Astrocyte of the hippocampus (primary cell): ENCODE measurements at regions not wholly inside any gene's neighbourhood (a gene's known extent, or its start where the extent isn't known, plus 50 kb on each side); places are given as distances from the start of the nearest gene placed in this dataset.
"Not testable (repeated sequence)": the region's sequence is repeated elsewhere in the genome, so short reads cannot be mapped to it uniquely, and the experiment has no call there.

Source experiments
- DNase-seq: peaks from one replicate; pipeline ENCODE4 v3.0.0; 2011; ENCODE audit warnings: low read depth, low spot score

GRCh38 chr3:6262010-6262409 is 598.9 kb upstream of the GRM7 start:
- DNase-seq = no peak

- no peak for DNase-seq
Measured at GRCh38 chr3:6264036-6264435, 596.9 kb upstream of the GRM7 start.

- DNase-seq = no peak
Measured at GRCh38 chr3:6264906-6265305, 596.0 kb upstream of the GRM7 start.

GRCh38 chr3:6266135-6266534 is 594.8 kb upstream of the GRM7 start:
- no peak for DNase-seq

GRCh38 chr3:6273878-6274277 is 587.0 kb upstream of the GRM7 start:
- peak; percentile 1 for DNase-seq

- DNase-seq = no peak
Measured at GRCh38 chr3:6281662-6282061, 579.3 kb upstream of the GRM7 start.

GRCh38 chr3:6282918-6283317 is 578.0 kb upstream of the GRM7 start:
- no peak for DNase-seq

GRCh38 chr3:6287088-6287875 is 573.6 kb upstream of the GRM7 start:
- peak; percentile 36 for DNase-seq

- no peak for DNase-seq
Measured at GRCh38 chr3:6301626-6302025, 559.3 kb upstream of the GRM7 start.

- no peak for DNase-seq
Measured at GRCh38 chr3:6315906-6316305, 545.0 kb upstream of the GRM7 start.

GRCh38 chr3:6321999-6322398 is 538.9 kb upstream of the GRM7 start:
- no peak for DNase-seq

- DNase-seq = no peak
Measured at GRCh38 chr3:6326771-6327170, 534.1 kb upstream of the GRM7 start.

- DNase-seq = not testable (repeated sequence)
Measured at GRCh38 chr3:6340980-6341325, 520.0 kb upstream of the GRM7 start.

GRCh38 chr3:6351752-6352151 is 509.2 kb upstream of the GRM7 start:
- DNase-seq = peak; percentile 3

- DNase-seq = no peak
Measured at GRCh38 chr3:6354653-6355052, 506.3 kb upstream of the GRM7 start.

GRCh38 chr3:6362406-6362805 is 498.5 kb upstream of the GRM7 start:
- no peak for DNase-seq

- no peak for DNase-seq
Measured at GRCh38 chr3:6367171-6367570, 493.7 kb upstream of the GRM7 start.

- DNase-seq = no peak
Measured at GRCh38 chr3:6392123-6392522, 468.8 kb upstream of the GRM7 start.

GRCh38 chr3:6394944-6395343 is 466.0 kb upstream of the GRM7 start:
- no peak for DNase-seq

- peak; percentile 1 for DNase-seq
Measured at GRCh38 chr3:6396631-6397030, 464.3 kb upstream of the GRM7 start.

- DNase-seq = not testable (repeated sequence)
Measured at GRCh38 chr3:6402666-6403065, 458.2 kb upstream of the GRM7 start.

- DNase-seq = not testable (repeated sequence)
Measured at GRCh38 chr3:6406923-6407322, 454.0 kb upstream of the GRM7 start.

GRCh38 chr3:6416049-6416661 is 444.8 kb upstream of the GRM7 start:
- no peak for DNase-seq

GRCh38 chr3:6417174-6417573 is 443.7 kb upstream of the GRM7 start:
- no peak for DNase-seq
